OCI-M2 (cell line): ENCODE measurements at regions not wholly inside any gene's neighbourhood (a gene's known extent, or its start where the extent isn't known, plus 50 kb on each side); places are given as distances from the start of the nearest gene placed in this dataset.
"Not testable (repeated sequence)": the region's sequence is repeated elsewhere in the genome, so short reads cannot be mapped to it uniquely, and the experiment has no call there.

ENCODE experiments used
- DNase-seq: peaks from one replicate; lab custom pipeline; 2025; ENCODE audit not compliant: unreplicated experiment; lab: John Stamatoyannopoulos, UW

- DNase-seq: no peak
These were observed 649.4 kb downstream of the CPS1 start for GRCh38 chr2:211205836-211206235.

- DNase-seq: no peak
These were observed 659.8 kb downstream of the CPS1 start for GRCh38 chr2:211216221-211216620.

- not testable (repeated sequence) for DNase-seq
These were observed 663.1 kb downstream of the CPS1 start for GRCh38 chr2:211219548-211219947.

DNA sequence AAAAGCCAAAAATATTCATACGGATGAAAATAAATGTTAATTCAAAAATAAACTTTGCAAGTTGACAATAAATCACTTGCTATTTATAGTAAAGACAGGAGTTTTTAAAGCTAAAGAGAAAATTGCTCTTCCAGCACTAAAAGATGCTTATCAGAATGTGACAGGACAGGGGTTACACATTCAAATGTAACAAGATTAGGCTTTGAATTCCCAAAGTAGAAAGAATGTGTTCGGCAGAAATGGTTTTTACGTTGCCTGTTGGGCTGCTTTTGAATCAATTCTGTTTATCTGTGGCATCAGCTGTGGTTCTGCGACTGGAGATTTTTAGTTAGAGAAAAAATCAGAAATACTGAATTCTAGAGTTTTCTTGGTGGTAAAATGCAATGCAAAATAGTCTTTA is 669.4 kb downstream of the CPS1 start:
- no peak for DNase-seq

- no peak for DNase-seq
These were observed 672.2 kb downstream of the CPS1 start for GRCh38 chr2:211228559-211228958.

DNA sequence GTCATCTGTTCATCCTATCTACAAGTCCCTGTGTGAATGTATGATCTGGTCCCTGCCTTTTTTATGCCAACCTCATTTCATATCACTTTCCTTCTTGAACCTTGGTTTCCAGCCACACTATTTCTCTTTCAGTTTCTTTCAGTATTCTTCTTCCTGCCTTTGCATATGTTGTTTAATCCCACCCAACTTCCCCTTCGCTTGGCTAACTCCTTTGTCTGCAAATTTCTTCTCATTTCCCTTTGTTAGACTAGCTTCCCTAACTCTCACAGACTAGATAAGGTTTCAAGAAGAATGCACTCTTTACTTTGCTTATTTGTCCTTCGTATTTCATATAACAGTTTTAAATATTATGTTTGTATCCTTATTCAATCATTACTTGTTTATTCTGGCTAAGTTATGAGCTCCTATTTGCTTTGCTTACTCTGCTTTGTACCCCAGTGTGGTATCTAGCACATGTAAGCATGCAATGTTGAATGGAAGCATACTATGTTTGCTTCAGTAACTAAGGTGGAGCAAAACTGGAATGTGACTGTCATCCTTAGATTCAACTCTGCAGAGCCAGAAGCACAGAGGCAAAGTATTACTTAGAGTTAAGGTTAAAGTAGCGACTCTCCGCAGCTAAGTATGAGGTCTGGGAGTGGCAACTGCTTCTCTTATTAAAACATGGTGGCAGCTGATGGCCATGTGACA is 681.3 kb downstream of the CPS1 start:
- DNase-seq: no peak

DNA sequence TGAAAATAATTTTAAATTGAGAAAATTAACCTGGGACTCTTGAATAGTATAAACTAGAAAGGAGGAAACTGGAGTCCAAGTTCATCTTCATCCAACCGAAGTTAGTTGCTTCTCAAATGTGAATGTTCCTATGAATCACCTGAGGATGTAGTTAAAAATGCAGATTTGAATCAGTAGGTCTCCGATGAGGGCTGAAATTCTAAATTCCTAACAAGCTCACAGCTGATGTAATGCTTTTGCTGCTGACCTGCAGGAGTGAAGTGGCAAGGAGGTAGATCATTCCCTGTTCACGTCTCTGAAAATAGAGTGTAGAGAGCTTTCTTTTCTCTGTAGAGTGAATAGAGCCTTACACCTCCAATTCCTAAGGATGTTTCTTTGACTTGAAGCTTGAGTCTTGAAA is 685.5 kb downstream of the CPS1 start:
- no peak for DNase-seq

- no peak for DNase-seq
These were observed 691.4 kb downstream of the CPS1 start for GRCh38 chr2:211247751-211248150.

DNA sequence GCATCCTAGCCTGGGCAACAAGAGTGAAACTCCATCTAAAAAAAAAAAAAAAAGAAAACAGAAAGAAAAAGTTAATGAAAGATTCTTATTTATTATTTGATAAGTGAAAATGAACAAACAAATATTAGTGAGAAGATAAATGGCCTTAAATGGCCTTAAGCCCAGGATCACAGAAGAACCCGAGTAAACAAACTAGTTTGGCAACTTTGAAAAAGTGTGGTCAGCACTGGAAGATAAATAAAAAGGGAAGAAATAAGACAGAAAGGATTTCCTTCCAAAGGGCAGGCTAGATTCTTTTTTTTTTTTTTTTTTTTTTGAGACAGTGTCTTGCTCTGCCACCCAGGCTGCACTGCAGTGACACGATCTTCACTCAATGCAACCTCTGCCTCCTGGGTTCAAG is 692.4 kb downstream of the CPS1 start:
- DNase-seq: no peak

DNA sequence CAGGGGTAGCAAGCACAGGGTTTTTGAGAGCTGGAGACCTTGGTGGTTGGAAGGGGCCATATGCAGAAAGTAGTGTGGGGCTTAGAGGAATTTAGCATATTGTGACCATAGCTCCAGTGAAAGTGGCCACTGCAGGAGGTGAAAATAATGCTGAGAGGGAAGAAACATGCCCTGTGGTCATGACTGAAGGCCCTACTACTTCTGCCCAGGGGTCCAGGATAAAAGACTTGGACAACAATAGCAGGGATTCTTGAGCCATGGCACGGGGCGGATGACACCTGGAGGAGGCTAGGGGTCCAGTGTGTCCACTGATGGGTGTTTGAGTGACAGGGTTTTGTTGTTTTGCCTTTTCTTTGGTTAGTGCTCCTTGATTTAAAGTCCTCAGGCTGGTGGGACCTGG is 694.6 kb downstream of the CPS1 start:
- no peak for DNase-seq

DNA sequence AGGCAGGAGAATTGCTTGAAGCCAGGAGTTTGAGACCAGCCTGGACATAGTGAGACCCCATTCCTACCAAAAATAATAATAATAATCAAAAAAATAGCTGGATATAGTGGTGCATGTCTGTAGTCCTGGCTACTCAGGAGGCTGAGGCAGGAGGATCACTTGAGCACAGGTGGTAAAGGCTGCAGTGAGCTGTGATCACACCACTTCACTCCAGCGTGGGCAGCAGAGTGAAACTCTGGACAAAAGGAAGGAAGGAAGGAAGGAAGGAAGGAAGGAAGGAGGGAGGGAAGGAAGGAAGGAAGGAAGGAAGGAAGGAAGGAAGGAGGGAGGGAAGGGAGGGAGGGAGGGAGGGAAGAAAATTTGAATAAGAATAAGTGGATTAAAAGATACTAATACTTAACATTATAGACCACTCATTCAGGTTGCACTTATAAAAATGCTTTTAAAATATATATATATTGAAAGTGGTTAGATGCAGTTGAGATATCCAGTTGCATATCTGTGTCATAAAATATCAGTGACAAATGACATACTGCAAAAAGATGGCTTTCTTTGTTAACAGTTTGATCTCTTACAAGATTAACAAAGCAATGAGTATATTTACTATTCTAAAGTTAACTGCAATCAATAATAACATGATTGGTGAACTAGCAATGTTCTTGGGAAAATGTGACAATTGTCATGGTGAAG is 702.4 kb downstream of the CPS1 start:
- no peak for DNase-seq

GRCh38 chr2:211259831-211260476 is 703.6 kb downstream of the CPS1 start:
- no peak for DNase-seq

GRCh38 chr2:211270257-211270656 is 713.9 kb downstream of the CPS1 start:
- DNase-seq: no peak

DNA sequence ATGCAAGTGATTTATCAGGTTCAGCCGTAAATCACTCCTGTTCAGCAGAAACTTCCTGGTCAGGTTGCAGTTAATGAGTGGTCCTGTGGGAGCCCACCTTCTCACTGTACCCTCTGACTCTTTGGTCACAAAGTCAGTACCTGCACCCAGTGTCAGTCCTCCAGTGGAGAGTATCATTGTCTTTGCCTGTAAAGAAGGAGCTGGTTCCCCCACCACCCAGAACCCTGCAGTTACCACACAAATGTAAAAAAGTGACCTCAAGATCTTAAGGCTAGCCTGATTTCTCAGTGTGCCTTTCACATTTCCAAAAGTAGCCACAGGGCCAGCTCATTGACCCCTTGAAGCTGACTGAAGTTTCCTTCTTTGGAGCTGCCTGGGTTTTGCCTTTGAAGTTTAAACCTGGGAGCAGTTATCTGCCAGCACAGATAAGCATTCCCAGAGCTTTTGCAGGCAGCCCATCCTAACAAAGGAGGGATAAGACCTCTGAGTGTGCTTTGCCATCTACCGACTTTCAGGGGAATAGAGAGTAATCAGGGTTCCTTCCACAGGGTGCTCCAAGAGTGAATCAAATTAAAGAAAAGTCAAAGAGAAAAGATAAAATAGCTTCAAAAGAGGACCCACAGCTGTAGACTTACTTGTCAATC is 725.2 kb downstream of the CPS1 start:
- no peak for DNase-seq

DNA sequence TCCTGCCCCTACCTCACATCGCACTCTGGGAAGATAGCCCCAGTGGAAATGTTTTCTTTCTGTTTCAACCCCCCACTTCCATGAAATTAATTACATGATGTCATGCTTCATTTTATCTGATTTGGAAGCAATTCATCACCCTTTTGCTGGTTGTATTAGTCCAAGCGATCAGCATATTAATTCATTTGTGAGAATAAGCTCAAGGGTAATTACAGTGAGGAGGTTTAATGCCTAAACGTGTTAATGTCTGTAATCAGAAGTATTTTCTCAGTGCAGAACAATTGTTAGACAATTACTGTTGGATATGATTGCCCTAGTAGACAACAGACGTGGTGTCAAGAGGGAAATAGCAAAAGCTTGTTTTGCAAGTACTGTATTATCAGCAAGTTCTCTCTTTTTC is 746.3 kb downstream of the CPS1 start:
- DNase-seq: no peak

DNA sequence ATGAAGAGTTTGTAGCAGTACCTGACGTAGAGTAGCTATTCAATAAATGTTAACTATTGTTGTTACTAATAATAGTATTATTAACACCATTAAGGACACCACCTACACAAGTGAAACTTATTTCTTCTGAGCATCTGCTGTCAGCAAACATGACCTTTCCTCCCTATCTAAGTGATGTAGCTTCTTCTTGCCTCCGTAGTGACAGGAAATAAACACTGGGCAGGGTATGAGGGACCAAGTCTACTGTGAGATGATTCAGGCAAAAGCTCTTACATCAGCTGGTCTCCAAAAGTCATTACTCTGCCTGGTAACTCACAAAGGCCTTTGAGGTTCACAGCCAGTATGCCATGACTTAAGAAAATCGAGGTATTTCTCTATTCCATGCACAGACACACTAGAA is 750.5 kb downstream of the CPS1 start:
- DNase-seq: no peak
